Caco-2 (cell line): ENCODE measurements at regions not wholly inside any gene's neighbourhood (a gene's known extent, or its start where the extent isn't known, plus 50 kb on each side); places are given as distances from the start of the nearest gene placed in this dataset.

Experiments used
- BruUV-seq: library from RNA; stranded (reverse); fragments of 400-500 nt; replicated peaks from 2 replicates; lab custom pipeline; 2021; lab: Mats Ljungman, UMichigan
- CTCF ChIA-PET: fragments of 300-600 bp; sonication (Branson Sonifier 250); formaldehyde crosslinking; loops from one replicate; lab custom pipeline; 2022; ENCODE audit warnings: antibody characterized with exemption; lab: Charles Lee
- POLR2A ChIA-PET: fragments of 300-600 bp; sonication (Branson Sonifier 250); formaldehyde crosslinking; loops from one replicate; lab custom pipeline; 2022; ENCODE audit warnings: antibody characterized with exemption; lab: Charles Lee
- DNase-seq, 2 experiments: peaks; one replicate each; pipeline versions ENCODE4 v3.0.0 to v3.0.0-alpha.2; 2020 to 2022
- H3K27me3 ChIP-seq: replicated peaks from 2 replicates; pipeline ENCODE4 v1.6.0; 2011; ENCODE audit warnings: low read length; ENCODE audit not compliant: control insufficient read depth, insufficient read depth
- H3K36me3 ChIP-seq: 2 replicates; pipeline ENCODE4 v1.5.1; 2011; ENCODE audit warnings: low read length; ENCODE audit not compliant: control insufficient read depth, insufficient read depth
- H3K4me1 ChIP-seq: fragments of 250-450 bp; sonication (Bioruptor Pico); 2 replicates; pipeline ENCODE4 v1.5.1; 2020; ENCODE audit warnings: mild to moderate bottlenecking
- H3K4me3 ChIP-seq: 2 replicates; pipeline ENCODE4 v1.5.1; 2011; ENCODE audit warnings: low read depth, mild to moderate bottlenecking, control low read depth, low read length
- H3K9me3 ChIP-seq: fragments of 250-450 bp; sonication (Bioruptor Pico); 2 replicates; pipeline ENCODE4 v1.5.1; 2020; ENCODE audit warnings: mild to moderate bottlenecking, moderate library complexity
- H3K27ac Mint-ChIP-seq: one replicate; pipeline ENCODE4 v1.8.0; 2022; ENCODE audit warnings: mixed read lengths; ENCODE audit not compliant: unreplicated experiment
- H3K27me3 Mint-ChIP-seq: one replicate; pipeline ENCODE4 v1.8.0; 2022; ENCODE audit warnings: mixed read lengths; ENCODE audit not compliant: insufficient read depth, unreplicated experiment
- H3K36me3 Mint-ChIP-seq: one replicate; pipeline ENCODE4 v1.8.0; 2022; ENCODE audit warnings: mild to moderate bottlenecking, mixed read lengths; ENCODE audit not compliant: insufficient read depth, unreplicated experiment
- H3K4me1 Mint-ChIP-seq: one replicate; pipeline ENCODE4 v1.8.0; 2022; ENCODE audit warnings: low read depth, mixed read lengths; ENCODE audit not compliant: unreplicated experiment
- H3K4me3 Mint-ChIP-seq: one replicate; pipeline ENCODE4 v1.8.0; 2022; ENCODE audit warnings: mild to moderate bottlenecking, moderate library complexity, mixed read lengths; ENCODE audit not compliant: unreplicated experiment
- H3K9me3 Mint-ChIP-seq: one replicate; pipeline ENCODE4 v1.8.0; 2022; ENCODE audit warnings: mixed read lengths; ENCODE audit not compliant: unreplicated experiment
- CTCF ChIP-seq, 2 experiments: fragments of 200-600 bp in 1 of 2; IDR thresholded peaks; 1 replicate in 1 of 2; 2 replicates in 1 of 2; pipeline versions ENCODE4 v1.5.1 to v1.8.0; 2011 to 2022; ENCODE audit warnings: antibody characterized with exemption in 1 of 2, control low read depth in 1 of 2, inconsistent platforms in 1 of 2, low read depth in 1 of 2, low read length in 1 of 2, mild to moderate bottlenecking in 1 of 2, moderate library complexity in 1 of 2; ENCODE audit not compliant: insufficient read depth in 1 of 2, severe bottlenecking in 1 of 2, unreplicated experiment in 1 of 2
- intact Hi-C: fragments of 100-400 bp; cut with micrococcal nuclease; formaldehyde crosslinking; loops from one replicate; pipeline ENCODE4 v1.10.0; 2022; ENCODE audit not compliant: unreplicated experiment

- Mint-ChIP-seq H3K4me3 (no peak overlapping the region), H3K27ac (no peak overlapping the region), H3K36me3 (no peaks in the 10 kb centered on the region), H3K4me1 (no peaks in the 10 kb centered on the region), H3K9me3 (no peaks in the 10 kb centered on the region), H3K27me3 (peaks cover 3% of the 10 kb centered on the region)
- Histone ChIP-seq H3K9me3 (no peaks in the 10 kb centered on the region), H3K4me1 (no peaks in the 10 kb centered on the region), H3K27me3 (no peaks in the 10 kb centered on the region), H3K4me3 (no peak overlapping the region), H3K36me3 (no peaks in the 10 kb centered on the region)
- ChIA-PET CTCF (no interaction called here), POLR2A (no interaction called here)
- no TSS peak for BruUV-seq
- TF ChIP-seq CTCF (IDR thresholded peaks at IDR 0.05; ENCODE audit: insufficient read depth in 1 of 2, low read depth in 1 of 2, low read length in 1 of 2, severe bottlenecking in 1 of 2, unreplicated experiment in 1 of 2): no peak
- intact Hi-C loops: no loop called here
- no peak for DNase-seq
These were observed 158.8 kb upstream of the FAM47C start for GRCh38 chrX:36849407-36849806.

GRCh38 chrX:36856849-36857248 is 151.3 kb upstream of the FAM47C start:
- TF ChIP-seq CTCF (IDR thresholded peaks at IDR 0.05; ENCODE audit: insufficient read depth in 1 of 2, low read depth in 1 of 2, low read length in 1 of 2, severe bottlenecking in 1 of 2, unreplicated experiment in 1 of 2): no peak
- CTCF ChIA-PET: no interaction called here
- H3K9me3 Mint-ChIP-seq: no peaks in the 10 kb centered on the region

GRCh38 chrX:36859231-36859630 is 148.9 kb upstream of the FAM47C start:
- Mint-ChIP-seq H3K36me3 (no peaks in the 10 kb centered on the region), H3K27ac (no peak overlapping the region), H3K4me1 (no peaks in the 10 kb centered on the region), H3K27me3 (peaks cover 3% of the 10 kb centered on the region), H3K4me3 (no peak overlapping the region), H3K9me3 (no peaks in the 10 kb centered on the region)
- BruUV-seq: no TSS peak
- intact Hi-C loops: no loop called here
- Histone ChIP-seq H3K9me3 (no peaks in the 10 kb centered on the region), H3K4me3 (no peak overlapping the region), H3K36me3 (no peaks in the 10 kb centered on the region), H3K4me1 (no peaks in the 10 kb centered on the region), H3K27me3 (no peaks in the 10 kb centered on the region)
- ChIA-PET POLR2A (no interaction called here), CTCF (no interaction called here)
- no peak for TF ChIP-seq CTCF (IDR thresholded peaks at IDR 0.05; ENCODE audit: insufficient read depth in 1 of 2, low read depth in 1 of 2, low read length in 1 of 2, severe bottlenecking in 1 of 2, unreplicated experiment in 1 of 2)
- DNase-seq: no peak

More at GRCh38 chrX:36856849-36857248, 151.3 kb upstream of the FAM47C start:
- intact Hi-C loops: no loop called here
- Mint-ChIP-seq H3K36me3 (no peaks in the 10 kb centered on the region), H3K4me3 (no peak overlapping the region), H3K4me1 (no peaks in the 10 kb centered on the region), H3K27ac (no peak overlapping the region), H3K27me3 (peaks cover 3% of the 10 kb centered on the region)
- H3K9me3 ChIP-seq: no peaks in the 10 kb centered on the region
- no peaks in the 10 kb centered on the region for H3K36me3 ChIP-seq
- BruUV-seq: no TSS peak
- no peaks in the 10 kb centered on the region for H3K27me3 ChIP-seq
- DNase-seq: no peak
- no peaks in the 10 kb centered on the region for H3K4me1 ChIP-seq
- no peak overlapping the region for H3K4me3 ChIP-seq
- POLR2A ChIA-PET: no interaction called here
